SHP77 (cell line): ENCODE measurements at regions not wholly inside any gene's neighbourhood (a gene's known extent, or its start where the extent isn't known, plus 50 kb on each side); places are given as distances from the start of the nearest gene placed in this dataset.
"Not testable (repeated sequence)": the region's sequence is repeated elsewhere in the genome, so short reads cannot be mapped to it uniquely, and the experiment has no call there.

Source experiments
- DNase-seq, 2 experiments: peaks; one replicate each; lab custom pipeline; 2025; lab: John Stamatoyannopoulos, UW

- DNase-seq, result no peak
Measured at GRCh38 chr15:62407962-62408361, 242.9 kb upstream of the C2CD4B start.

- DNase-seq, result no peak
Measured at GRCh38 chr15:62409466-62409865, 244.4 kb upstream of the C2CD4B start.

DNA sequence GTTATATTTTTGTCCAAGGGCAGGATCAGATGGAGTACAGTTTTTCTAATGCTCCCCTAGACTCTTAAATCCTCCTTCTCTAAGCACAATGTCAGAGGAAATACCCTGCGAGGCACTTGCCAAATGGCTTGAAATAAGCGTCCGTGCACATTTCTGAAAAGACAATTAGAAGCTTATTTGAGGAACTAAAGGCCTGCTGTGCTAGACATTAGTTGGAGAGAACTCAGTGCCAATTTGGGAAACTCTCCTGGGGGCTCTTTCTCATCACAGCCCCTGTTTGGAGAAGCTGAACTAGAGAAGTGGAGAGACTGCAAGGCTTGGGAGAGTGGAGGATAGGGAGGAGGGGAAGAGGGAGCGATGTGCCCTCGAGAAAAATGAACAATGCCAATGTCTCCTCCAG lies 247.6 kb upstream of the C2CD4B start:
- no peak for DNase-seq

GRCh38 chr15:62413153-62413552 lies 248.1 kb upstream of the C2CD4B start:
- no peak for DNase-seq

- DNase-seq, result no peak
Measured at GRCh38 chr15:62413786-62414185, 248.7 kb upstream of the C2CD4B start.

- DNase-seq, result no peak
Measured at GRCh38 chr15:62415498-62415897, 250.4 kb upstream of the C2CD4B start.

GRCh38 chr15:62416526-62416925 lies 251.4 kb upstream of the C2CD4B start:
- DNase-seq, result no peak

DNA sequence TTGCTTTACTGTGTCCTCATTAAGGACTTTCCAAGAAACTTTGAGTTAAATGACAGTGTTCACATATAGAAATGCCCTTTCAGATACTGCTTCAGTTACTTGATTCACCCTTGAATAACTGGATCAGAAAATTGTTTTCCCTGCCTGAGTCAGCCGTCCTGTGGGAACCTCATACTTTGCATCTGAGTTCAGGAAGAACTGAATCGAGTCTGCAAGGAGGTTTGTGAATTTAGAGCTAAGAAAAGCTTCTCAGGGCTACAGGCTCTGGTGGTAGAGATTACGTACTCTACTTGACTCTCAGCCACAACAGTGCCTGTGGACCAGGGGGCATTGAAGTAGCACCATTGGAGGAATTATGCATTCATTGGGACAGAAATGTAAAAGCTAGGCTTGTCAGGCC lies 252.4 kb upstream of the C2CD4B start:
- no peak for DNase-seq

DNA sequence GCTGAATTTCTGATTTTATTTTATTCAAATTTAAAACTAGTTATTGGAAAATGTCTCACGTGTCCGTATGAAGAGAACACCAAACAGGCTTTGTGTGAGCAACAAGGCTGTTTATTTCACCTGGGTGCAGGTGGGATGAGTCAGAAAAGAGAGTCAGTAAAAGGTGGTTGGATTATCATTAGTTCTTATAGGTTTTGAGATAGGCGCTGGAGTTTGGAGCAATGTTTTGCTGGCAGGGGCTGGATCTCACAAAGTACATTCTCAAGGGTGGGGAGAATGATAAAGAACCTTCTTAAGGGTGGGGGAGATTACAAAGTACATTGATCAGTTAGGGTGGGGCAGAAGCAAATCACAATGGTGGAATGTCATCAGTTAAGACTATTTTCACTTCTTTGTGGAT lies 253.4 kb upstream of the C2CD4B start:
- not testable (repeated sequence) for DNase-seq

GRCh38 chr15:62419192-62419591 lies 254.1 kb upstream of the C2CD4B start:
- no peak for DNase-seq

- not testable (repeated sequence) for DNase-seq
Measured at GRCh38 chr15:62420371-62420770, 255.3 kb upstream of the C2CD4B start.

DNA sequence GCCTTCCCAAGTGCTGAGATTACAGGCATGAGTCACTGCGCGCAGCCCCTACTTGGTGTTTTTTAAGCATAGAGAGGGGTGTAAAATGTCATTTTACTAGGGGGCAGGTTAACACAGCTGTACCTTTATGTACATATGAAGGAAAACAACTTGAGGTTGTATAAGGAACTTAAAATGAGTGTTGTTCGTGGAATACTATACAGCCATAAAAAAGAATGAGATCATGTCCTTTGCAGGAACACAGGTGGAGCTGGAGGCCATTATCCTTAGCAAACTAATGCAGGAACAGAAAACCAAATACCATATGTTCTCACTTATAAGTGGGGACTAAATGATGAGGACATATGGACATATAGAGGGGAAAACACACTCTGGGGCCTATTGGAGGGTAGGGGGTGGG lies 256.2 kb upstream of the C2CD4B start:
- no peak for DNase-seq

DNA sequence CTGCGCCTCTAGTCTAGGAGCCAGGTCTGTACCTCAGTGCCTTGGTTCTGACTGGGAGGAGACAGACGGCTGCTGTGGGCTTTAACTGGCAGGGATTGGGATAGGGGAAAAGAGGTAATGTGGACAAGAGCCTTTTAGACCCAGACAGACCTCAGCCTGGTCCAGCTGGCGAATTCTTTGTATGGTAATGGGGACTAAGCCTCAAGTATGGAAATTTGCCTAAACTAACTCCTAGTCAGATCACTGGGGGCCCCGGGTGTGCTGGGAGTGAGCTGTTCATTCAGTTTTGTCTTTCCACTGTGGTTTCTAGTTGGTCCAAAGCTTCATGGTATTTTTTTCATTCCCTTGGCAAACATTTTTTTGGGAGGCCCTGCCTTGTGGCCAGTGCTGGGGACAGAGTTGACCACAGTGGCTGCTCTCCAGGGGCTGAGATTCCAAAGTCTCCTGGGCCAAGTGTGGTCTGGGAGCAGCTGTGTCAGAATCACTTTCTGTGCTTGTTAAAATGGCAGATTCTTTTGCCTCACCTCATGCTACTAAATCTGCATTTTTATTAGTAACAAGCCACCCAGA lies 261.4 kb upstream of the C2CD4B start:
- no peak for DNase-seq

DNA sequence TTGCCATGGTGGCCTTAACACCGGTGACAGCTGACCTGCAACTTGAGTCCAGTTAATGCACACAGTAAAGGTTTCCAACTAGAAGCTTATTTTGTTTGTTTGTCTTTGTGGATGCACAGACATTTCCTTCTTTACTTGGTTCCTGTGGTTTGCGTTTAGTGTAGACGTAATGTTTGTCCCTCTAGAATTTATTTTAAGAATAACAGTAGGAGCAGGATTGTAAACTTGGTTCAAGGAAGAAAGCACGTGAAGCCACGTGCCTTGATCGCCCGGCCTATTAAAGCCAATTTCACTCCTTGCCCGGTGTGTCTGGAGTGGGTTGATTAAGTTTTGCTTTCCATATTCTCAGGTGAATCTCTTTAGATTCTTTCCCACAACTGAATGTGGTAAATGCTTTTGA lies 263.2 kb upstream of the C2CD4B start:
- no peak for DNase-seq

DNA sequence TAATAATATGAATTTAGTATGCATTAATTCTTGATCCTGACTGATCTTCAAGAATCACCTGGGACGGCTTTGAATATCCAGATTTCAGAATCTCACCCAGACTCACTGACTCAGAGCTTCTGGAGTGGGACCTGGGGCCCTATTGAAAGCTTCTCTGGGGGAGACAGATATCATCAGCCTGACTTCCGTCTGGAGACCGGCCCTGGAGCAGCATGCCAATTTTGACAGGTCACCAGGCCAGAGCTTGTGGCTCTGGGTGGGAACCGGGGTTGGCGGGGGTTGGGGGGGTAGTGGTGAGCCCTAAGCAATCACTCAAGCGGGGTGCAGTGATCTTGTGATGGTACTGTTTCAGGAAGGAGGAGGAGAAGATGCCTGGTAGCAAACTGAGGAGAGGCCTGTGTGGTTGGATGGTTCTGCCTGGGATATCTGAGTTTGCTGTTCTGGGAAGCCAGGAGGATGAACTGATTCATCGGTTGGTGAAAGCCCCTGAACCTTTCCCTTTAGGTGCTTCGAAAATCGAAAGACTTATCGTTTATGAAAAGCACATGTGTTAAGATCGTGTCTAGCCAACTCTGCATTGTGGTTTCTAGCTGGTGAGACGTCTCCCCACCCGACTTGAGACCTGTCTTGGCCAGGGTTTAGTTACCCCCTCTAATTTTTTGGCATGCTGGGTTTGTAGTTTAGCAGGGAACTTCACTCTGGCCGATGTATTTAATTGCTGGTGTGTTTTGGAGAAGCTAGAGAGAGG lies 263.9 kb upstream of the C2CD4B start:
- no peak for DNase-seq

DNA sequence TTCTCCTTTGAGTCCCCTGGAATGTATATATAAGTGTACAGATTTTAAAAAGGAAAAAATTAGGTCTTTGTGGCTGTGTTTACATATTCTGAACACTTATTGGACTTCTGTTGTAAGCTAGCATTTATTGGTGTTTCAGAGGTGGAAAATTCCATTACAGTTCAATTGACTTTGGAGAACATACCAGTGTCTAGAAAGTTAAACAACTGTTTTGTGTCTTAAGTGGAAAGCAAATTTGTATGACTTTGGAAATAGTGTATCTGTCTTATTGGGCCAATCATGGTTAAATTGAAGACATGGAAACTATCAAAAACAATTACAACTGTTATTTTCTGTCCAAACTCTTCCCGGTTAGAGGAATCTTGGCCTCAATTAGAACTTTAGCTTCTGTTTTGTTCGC lies 265.0 kb upstream of the C2CD4B start:
- DNase-seq, result no peak

- no peak for DNase-seq
Measured at GRCh38 chr15:62430552-62430951, 265.5 kb upstream of the C2CD4B start.

- DNase-seq, result no peak
Measured at GRCh38 chr15:62431008-62431797, 266.1 kb upstream of the C2CD4B start.

DNA sequence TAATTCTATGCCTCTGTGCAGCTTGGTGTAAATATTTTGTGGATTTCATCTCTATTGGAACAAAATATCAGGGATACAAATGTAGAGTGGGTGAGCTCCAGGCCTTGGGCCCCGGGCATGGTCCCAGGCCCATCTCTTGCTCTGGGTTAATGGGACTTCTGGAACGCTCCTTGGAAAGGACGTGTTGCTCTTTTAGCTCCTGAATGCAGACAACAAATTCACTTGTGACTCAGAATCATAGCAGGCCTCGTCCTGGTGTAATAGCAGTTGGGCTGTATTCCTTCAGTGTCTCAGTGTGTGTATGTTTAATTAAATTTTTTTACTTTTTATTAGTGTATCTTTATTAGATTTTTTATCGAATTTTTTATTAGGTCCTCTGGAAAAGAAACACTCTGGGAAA lies 266.7 kb upstream of the C2CD4B start:
- DNase-seq, result no peak

DNA sequence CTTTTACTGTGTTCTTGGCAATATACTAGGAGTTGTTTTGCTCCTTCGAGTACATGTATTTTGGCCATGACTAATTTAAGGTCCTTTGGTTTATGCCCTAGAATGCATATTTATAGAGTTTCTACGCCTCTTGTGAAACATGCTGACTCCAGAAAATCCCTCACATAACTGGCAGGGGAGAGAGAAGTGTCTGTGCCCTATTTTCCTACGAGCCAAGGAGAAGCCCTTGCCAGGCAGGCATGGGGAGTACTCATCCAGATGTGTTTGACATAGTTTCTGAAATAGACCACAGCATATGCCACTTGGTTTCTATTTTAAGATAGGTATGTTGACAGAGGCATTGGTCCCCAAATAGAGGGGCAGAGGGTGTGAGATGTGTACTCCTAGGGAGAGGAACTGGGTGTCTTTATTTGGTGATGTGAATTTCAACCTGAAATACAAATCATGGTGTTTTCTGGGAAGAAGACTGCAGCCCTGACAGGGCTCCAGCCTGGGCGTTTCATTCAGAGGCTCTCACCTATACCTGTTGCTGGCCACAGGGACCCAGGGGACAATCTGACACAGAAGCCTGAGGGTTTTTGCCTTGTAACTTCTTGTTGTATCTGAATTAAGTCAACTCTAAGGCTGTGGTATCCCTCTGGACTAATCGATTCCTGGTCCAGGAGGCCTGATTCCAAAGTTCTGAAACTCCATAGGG lies 267.8 kb upstream of the C2CD4B start:
- no peak for DNase-seq

GRCh38 chr15:62436235-62436634 lies 271.1 kb upstream of the C2CD4B start:
- no peak for DNase-seq

DNA sequence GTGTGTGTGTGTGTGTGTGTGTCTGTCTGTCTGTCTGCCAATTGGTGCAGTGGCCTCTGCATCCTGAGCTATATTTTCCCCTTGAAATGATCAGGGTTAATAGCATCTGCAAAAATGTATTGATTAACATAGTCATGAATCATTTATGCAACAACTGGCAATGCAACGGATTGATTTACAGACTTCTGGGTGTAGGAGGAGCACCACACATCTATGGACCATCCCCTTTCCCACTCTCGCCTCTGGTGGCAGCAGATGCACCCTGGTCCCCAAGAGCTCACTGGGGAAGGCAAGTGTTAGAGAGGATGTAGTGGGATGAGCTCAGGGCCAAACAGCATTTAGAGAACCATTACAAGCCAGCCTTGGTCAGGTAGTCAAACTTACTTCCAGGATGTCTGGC lies 272.7 kb upstream of the C2CD4B start:
- DNase-seq, result no peak
